Right lobe of liver (tissue), 4 donors: ENCODE measurements at regions not wholly inside any gene's neighbourhood (a gene's known extent, or its start where the extent isn't known, plus 50 kb on each side); places are given as distances from the start of the nearest gene placed in this dataset.

Experiments
- POLR2A ChIP-seq: fragments of 450-650 bp; IDR thresholded peaks from one replicate; pipeline ENCODE4 v1.6.1; 2017; ENCODE audit warnings: antibody characterized with exemption, mild to moderate bottlenecking
- TF ChIP-seq, protein P1 (sequence below), 4 donors: fragments of 200-600 bp in 3 of 4; fragments of 450-650 bp in 1 of 4; IDR thresholded peaks; one replicate each; pipeline versions ENCODE4 v1.5.1 to v1.8.0; 2016 to 2022; ENCODE audit warnings: antibody characterized with exemption in 4 of 4, mild to moderate bottlenecking in 2 of 4
- donor health status: DM: no; HTN: no; CAD: no.
- donor health status: DM: no; HTN: no; CAD: no.
- donor health status: DM: no; HTN: yes; CAD: no.

- TF ChIP-seq, protein P1, sequence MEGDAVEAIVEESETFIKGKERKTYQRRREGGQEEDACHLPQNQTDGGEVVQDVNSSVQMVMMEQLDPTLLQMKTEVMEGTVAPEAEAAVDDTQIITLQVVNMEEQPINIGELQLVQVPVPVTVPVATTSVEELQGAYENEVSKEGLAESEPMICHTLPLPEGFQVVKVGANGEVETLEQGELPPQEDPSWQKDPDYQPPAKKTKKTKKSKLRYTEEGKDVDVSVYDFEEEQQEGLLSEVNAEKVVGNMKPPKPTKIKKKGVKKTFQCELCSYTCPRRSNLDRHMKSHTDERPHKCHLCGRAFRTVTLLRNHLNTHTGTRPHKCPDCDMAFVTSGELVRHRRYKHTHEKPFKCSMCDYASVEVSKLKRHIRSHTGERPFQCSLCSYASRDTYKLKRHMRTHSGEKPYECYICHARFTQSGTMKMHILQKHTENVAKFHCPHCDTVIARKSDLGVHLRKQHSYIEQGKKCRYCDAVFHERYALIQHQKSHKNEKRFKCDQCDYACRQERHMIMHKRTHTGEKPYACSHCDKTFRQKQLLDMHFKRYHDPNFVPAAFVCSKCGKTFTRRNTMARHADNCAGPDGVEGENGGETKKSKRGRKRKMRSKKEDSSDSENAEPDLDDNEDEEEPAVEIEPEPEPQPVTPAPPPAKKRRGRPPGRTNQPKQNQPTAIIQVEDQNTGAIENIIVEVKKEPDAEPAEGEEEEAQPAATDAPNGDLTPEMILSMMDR (IDR thresholded peaks at IDR 0.05), result no peak
- TF ChIP-seq POLR2A, result no peak
Observed at GRCh38 chr16:47939680-47940079, 216.1 kb downstream of the ABCC12 start.
